OCI-LY7 (cell line): ENCODE measurements at regions not wholly inside any gene's neighbourhood (a gene's known extent, or its start where the extent isn't known, plus 50 kb on each side); places are given as distances from the start of the nearest gene placed in this dataset.

Experiments used
- EZH2phosphoT487 ChIP-seq: fragments of 200-600 bp; sonication (generic); IDR thresholded peaks from 2 replicates; pipeline ENCODE4 v1.6.1; 2018; ENCODE audit warnings: low read depth, borderline replicate concordance, mild to moderate bottlenecking, mixed run types, antibody characterized with exemption, low read length, moderate library complexity, mixed read lengths
- TF ChIP-seq, protein P1 (sequence below): fragments of 200-600 bp; sonication (generic); conservative IDR thresholded peaks from 2 replicates; pipeline ENCODE4 v1.5.1; 2014; ENCODE audit warnings: mild to moderate bottlenecking, antibody characterized with exemption, low read length, moderate library complexity, mixed read lengths

DNA sequence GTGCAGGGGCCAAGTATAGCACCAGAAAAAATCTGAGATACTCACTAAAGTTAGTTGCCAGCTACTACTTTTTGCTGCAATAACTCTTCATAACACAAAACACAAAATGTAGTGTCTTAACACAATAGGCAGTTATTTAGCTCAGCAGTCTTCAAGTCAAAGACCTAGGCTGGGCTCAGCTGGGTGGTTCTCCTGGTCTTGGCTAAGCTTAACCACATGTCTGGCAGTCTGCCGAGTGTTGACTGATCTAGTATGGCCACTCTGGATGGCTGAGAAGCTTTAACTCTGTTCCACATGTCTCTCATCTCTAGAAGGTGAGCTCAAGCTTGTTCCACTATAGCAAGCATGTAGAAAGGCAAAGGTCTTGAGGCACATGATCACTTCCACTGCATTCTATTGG lies 451.6 kb downstream of the SOX11 start:
- TF ChIP-seq, protein P1, sequence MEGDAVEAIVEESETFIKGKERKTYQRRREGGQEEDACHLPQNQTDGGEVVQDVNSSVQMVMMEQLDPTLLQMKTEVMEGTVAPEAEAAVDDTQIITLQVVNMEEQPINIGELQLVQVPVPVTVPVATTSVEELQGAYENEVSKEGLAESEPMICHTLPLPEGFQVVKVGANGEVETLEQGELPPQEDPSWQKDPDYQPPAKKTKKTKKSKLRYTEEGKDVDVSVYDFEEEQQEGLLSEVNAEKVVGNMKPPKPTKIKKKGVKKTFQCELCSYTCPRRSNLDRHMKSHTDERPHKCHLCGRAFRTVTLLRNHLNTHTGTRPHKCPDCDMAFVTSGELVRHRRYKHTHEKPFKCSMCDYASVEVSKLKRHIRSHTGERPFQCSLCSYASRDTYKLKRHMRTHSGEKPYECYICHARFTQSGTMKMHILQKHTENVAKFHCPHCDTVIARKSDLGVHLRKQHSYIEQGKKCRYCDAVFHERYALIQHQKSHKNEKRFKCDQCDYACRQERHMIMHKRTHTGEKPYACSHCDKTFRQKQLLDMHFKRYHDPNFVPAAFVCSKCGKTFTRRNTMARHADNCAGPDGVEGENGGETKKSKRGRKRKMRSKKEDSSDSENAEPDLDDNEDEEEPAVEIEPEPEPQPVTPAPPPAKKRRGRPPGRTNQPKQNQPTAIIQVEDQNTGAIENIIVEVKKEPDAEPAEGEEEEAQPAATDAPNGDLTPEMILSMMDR: no peak
- TF ChIP-seq EZH2phosphoT487: no peak
